GM12865 (cell line): ENCODE measurements at regions not wholly inside any gene's neighbourhood (a gene's known extent, or its start where the extent isn't known, plus 50 kb on each side); places are given as distances from the start of the nearest gene placed in this dataset.

Source experiments
- DNase-seq: peaks from one replicate; pipeline ENCODE4 v3.0.0; 2010; ENCODE audit warnings: low read depth
- H3K4me3 ChIP-seq: 2 replicates; pipeline ENCODE4 v1.5.1; 2011; ENCODE audit warnings: mild to moderate bottlenecking, low read depth, low read length, control low read depth
- CTCF ChIP-seq: IDR thresholded peaks from 2 replicates; pipeline ENCODE4 v1.5.1; 2011; ENCODE audit warnings: low read length, control low read depth, low read depth, inconsistent platforms; ENCODE audit not compliant: insufficient read depth; ENCODE audit errors: missing control alignments

- H3K4me3 ChIP-seq: no peak overlapping the region
- TF ChIP-seq CTCF: no peak
- DNase-seq: no peak
Observed at GRCh38 chr2:57181315-57182038, 865.1 kb upstream of the VRK2 start.

GRCh38 chr2:57182916-57183315 is 863.7 kb upstream of the VRK2 start:
- TF ChIP-seq CTCF: no peak

GRCh38 chr2:57185568-57185967 is 861.0 kb upstream of the VRK2 start:
- no peak overlapping the region for H3K4me3 ChIP-seq
- no peak for TF ChIP-seq CTCF
- no peak for DNase-seq

More at GRCh38 chr2:57182916-57183315, 863.7 kb upstream of the VRK2 start:
- no peak for DNase-seq
- H3K4me3 ChIP-seq: no peak overlapping the region

- no peak for TF ChIP-seq CTCF
- no peak overlapping the region for H3K4me3 ChIP-seq
- no peak for DNase-seq
Observed at GRCh38 chr2:57190007-57190406, 856.6 kb upstream of the VRK2 start.

GRCh38 chr2:57199663-57200062 is 846.9 kb upstream of the VRK2 start:
- TF ChIP-seq CTCF: no peak
- DNase-seq: no peak
- H3K4me3 ChIP-seq: no peak overlapping the region

- no peak overlapping the region for H3K4me3 ChIP-seq
- no peak for TF ChIP-seq CTCF
- DNase-seq: no peak
Observed at GRCh38 chr2:57204364-57204763, 842.2 kb upstream of the VRK2 start.

GRCh38 chr2:57205241-57205640 is 841.4 kb upstream of the VRK2 start:
- no peak for TF ChIP-seq CTCF
- no peak overlapping the region for H3K4me3 ChIP-seq
- no peak for DNase-seq
